ENCODE measurements at regions not wholly inside any gene's neighbourhood (a gene's known extent, or its start where the extent isn't known, plus 50 kb on each side); places are given as distances from the start of the nearest gene placed in this dataset.
A peak's percentile ranks its signal among the peaks of the same experiment; 100 is the strongest.

DNA sequence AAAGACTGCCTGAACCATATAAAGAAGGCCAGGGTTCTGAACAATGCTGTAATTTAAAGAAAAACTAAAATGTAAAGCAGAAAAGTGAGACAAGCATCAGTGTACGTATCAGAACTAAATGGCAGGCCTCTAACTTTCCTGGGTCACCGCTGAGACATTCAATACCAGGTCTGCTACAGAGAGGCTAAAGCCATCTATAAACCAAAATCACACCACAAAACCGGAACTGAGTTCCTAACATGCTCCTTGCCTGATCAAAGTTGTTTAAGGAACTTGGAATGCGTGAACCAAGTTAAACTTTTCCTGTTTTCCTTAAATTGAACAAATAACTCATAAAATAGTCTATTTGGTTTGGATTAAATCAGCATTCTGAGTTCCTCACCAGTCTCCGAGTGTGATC, 55.3 kb upstream of the TECRL start:
- no peak overlapping the region for H3K4me3 Mint-ChIP-seq
- no peaks in the 10 kb centered on the region for H3K27me3 Mint-ChIP-seq (ENCODE audit: low read depth)
- H3K27ac Mint-ChIP-seq, result peak overlapping the region; percentile 78
- no peaks in the 10 kb centered on the region for H3K9me3 Mint-ChIP-seq
- DNase-seq (ENCODE audit: low spot score in 2 of 2, unreplicated experiment in 2 of 2), result no peak
- TF ChIP-seq, protein P1, sequence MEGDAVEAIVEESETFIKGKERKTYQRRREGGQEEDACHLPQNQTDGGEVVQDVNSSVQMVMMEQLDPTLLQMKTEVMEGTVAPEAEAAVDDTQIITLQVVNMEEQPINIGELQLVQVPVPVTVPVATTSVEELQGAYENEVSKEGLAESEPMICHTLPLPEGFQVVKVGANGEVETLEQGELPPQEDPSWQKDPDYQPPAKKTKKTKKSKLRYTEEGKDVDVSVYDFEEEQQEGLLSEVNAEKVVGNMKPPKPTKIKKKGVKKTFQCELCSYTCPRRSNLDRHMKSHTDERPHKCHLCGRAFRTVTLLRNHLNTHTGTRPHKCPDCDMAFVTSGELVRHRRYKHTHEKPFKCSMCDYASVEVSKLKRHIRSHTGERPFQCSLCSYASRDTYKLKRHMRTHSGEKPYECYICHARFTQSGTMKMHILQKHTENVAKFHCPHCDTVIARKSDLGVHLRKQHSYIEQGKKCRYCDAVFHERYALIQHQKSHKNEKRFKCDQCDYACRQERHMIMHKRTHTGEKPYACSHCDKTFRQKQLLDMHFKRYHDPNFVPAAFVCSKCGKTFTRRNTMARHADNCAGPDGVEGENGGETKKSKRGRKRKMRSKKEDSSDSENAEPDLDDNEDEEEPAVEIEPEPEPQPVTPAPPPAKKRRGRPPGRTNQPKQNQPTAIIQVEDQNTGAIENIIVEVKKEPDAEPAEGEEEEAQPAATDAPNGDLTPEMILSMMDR (IDR thresholded peaks at IDR 0.05; ENCODE audit: unreplicated experiment), result no peak
- H3K4me1 Mint-ChIP-seq, result peaks cover 18% of the 10 kb centered on the region
- H3K36me3 Mint-ChIP-seq, result no peaks in the 10 kb centered on the region
